Sigmoid colon (tissue), 4 donors: ENCODE measurements at regions not wholly inside any gene's neighbourhood (a gene's known extent, or its start where the extent isn't known, plus 50 kb on each side); places are given as distances from the start of the nearest gene placed in this dataset.

Source experiments
- POLR2A ChIP-seq, 2 donors: fragments of 450-650 bp; IDR thresholded peaks; one replicate each; pipeline ENCODE4 v1.6.1; 2016; ENCODE audit warnings: antibody characterized with exemption in 2 of 2, mild to moderate bottlenecking in 2 of 2, moderate library complexity in 2 of 2
- POLR2AphosphoS5 ChIP-seq, 4 donors: sonication (generic); formaldehyde crosslinking; IDR thresholded peaks; one replicate each; pipeline ENCODE4 v1.6.1; 2017; ENCODE audit warnings: antibody characterized with exemption in 4 of 4
- TF ChIP-seq, protein P1 (sequence below), 4 experiments: fragments of 450-650 bp in 3 of 4; fragments of 200-600 bp in 1 of 4; IDR thresholded peaks; one replicate each; pipeline ENCODE4 v1.5.1; 2016 to 2019; ENCODE audit warnings: antibody characterized with exemption in 4 of 4, mild to moderate bottlenecking in 3 of 4, moderate library complexity in 2 of 4

DNA sequence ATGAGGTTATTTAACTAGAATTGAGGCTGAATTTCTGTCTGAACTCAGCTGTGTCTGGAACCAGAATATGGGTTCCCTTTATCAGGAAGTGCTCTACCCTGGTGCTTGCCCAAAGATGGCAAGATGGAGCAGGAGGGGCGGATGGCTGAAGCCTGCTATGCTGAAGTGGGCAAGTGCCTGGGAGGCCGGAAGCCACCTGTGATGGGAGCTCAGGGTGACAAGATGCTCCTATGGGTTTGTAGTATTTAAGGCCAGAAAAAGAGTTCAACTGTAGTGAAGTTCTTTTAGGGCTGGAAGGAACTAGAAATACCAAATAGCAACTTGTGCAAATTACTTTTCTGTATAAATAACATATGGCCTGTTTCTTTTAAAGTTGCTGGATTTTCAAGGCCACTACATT lies 808.9 kb upstream of the RAB6C start:
- TF ChIP-seq POLR2AphosphoS5 (IDR thresholded peaks at IDR 0.05) (no peak), POLR2A (IDR thresholded peaks at IDR 0.05) (no peak)
- TF ChIP-seq, protein P1, sequence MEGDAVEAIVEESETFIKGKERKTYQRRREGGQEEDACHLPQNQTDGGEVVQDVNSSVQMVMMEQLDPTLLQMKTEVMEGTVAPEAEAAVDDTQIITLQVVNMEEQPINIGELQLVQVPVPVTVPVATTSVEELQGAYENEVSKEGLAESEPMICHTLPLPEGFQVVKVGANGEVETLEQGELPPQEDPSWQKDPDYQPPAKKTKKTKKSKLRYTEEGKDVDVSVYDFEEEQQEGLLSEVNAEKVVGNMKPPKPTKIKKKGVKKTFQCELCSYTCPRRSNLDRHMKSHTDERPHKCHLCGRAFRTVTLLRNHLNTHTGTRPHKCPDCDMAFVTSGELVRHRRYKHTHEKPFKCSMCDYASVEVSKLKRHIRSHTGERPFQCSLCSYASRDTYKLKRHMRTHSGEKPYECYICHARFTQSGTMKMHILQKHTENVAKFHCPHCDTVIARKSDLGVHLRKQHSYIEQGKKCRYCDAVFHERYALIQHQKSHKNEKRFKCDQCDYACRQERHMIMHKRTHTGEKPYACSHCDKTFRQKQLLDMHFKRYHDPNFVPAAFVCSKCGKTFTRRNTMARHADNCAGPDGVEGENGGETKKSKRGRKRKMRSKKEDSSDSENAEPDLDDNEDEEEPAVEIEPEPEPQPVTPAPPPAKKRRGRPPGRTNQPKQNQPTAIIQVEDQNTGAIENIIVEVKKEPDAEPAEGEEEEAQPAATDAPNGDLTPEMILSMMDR (IDR thresholded peaks at IDR 0.05): no peak
